ENCODE measurements at regions not wholly inside any gene's neighbourhood (a gene's known extent, or its start where the extent isn't known, plus 50 kb on each side); places are given as distances from the start of the nearest gene placed in this dataset.

DNA sequence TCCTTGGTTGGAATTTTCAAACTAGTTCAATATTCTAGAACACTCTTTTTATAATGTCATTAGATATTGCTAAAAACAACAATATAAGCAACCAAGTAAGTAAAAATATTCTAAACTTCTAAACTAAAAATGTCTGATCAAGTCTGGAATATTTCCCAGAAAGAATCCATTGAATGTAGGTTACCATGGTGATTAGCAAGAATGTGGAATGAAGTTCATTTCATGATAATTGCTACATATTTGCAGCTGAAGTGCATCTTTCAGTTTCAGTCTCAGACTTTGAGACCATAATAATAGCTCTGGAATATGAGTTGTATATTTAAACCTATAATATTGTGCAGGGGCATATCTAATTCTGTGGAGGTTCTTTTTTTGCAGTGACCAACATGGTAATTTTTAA lies 61.0 kb upstream of the NKAIN2 start:
- TF ChIP-seq POLR2AphosphoS5 (IDR thresholded peaks at IDR 0.05) (no peak), POLR2A (IDR thresholded peaks at IDR 0.05; ENCODE audit: low read depth) (no peak)

Measured in esophagus muscularis mucosa (tissue), 2 donors.